GM23338 (cell line): ENCODE measurements at regions not wholly inside any gene's neighbourhood (a gene's known extent, or its start where the extent isn't known, plus 50 kb on each side); places are given as distances from the start of the nearest gene placed in this dataset.

Experiments used
- CREB1 ChIP-seq: fragments of 250-450 bp; sonication (Bioruptor Pico); IDR thresholded peaks from 2 replicates; pipeline ENCODE4 v1.5.0; 2020; ENCODE audit warnings: low read depth, mild to moderate bottlenecking, moderate library complexity
- CTCF ChIP-seq, 2 experiments: fragments of 200-600 bp in 1 of 2; sonication (generic) in 1 of 2; conservative IDR thresholded peaks; 2 replicates each; pipeline versions ENCODE4 v1.5.1 to v1.6.1; 2016 to 2017; ENCODE audit warnings: antibody characterized with exemption in 2 of 2, low read depth in 2 of 2, mild to moderate bottlenecking in 2 of 2, moderate library complexity in 1 of 2
- ETS1 ChIP-seq: IDR thresholded peaks from 2 replicates; pipeline ENCODE4 v1.6.1; 2016; ENCODE audit warnings: antibody characterized with exemption
- EZH2 ChIP-seq: fragments of 200-600 bp; sonication (generic); IDR thresholded peaks from one replicate; pipeline ENCODE4 v1.8.0; 2017; ENCODE audit warnings: antibody characterized with exemption, mild to moderate bottlenecking, low read depth; ENCODE audit not compliant: unreplicated experiment
- EZH2phosphoT487 ChIP-seq: fragments of 200-600 bp; sonication (generic); IDR thresholded peaks from one replicate; pipeline ENCODE4 v1.8.1; 2018; ENCODE audit warnings: antibody characterized with exemption; ENCODE audit not compliant: unreplicated experiment
- JUNB ChIP-seq: IDR thresholded peaks from one replicate; pipeline ENCODE4 v1.6.1; 2016; ENCODE audit warnings: antibody characterized with exemption; ENCODE audit not compliant: unreplicated experiment
- NANOG ChIP-seq: IDR thresholded peaks from 2 replicates; pipeline ENCODE4 v1.6.1; 2016; ENCODE audit warnings: antibody characterized with exemption, borderline replicate concordance
- POLR2AphosphoS5 ChIP-seq: IDR thresholded peaks from 2 replicates; pipeline ENCODE4 v1.6.1; 2016; ENCODE audit warnings: antibody characterized with exemption, low read depth
- REST ChIP-seq: IDR thresholded peaks from one replicate; pipeline ENCODE4 v1.6.1; 2018; ENCODE audit warnings: antibody characterized with exemption; ENCODE audit not compliant: unreplicated experiment
- STAT1 ChIP-seq: IDR thresholded peaks from one replicate; pipeline ENCODE4 v1.6.1; 2016; ENCODE audit warnings: antibody characterized with exemption; ENCODE audit not compliant: unreplicated experiment
- ZNF114 ChIP-seq: fragments of 250-450 bp; sonication (Bioruptor Pico); IDR thresholded peaks from 2 replicates; pipeline ENCODE4 v1.5.0; 2020; ENCODE audit warnings: mild to moderate bottlenecking, moderate library complexity
- ZNF331 ChIP-seq: fragments of 250-450 bp; sonication (Bioruptor Pico); IDR thresholded peaks from 2 replicates; pipeline ENCODE4 v1.5.0; 2020; ENCODE audit warnings: low read depth, mild to moderate bottlenecking, moderate library complexity

GRCh38 chr21:38743772-38744529 lies 61.8 kb upstream of the ETS2 start:
- TF ChIP-seq EZH2 = no peak
- no peak for TF ChIP-seq CTCF (conservative IDR thresholded peaks at IDR 0.05; ENCODE audit: low read depth in 2 of 2)
- no peak for TF ChIP-seq POLR2AphosphoS5
- no peak for TF ChIP-seq ETS1
- TF ChIP-seq CREB1 (CRISPR knock-in tag) = no peak
- no peak for TF ChIP-seq EZH2phosphoT487
- no peak for TF ChIP-seq REST
- no peak for TF ChIP-seq ZNF331
- no peak for TF ChIP-seq JUNB
- TF ChIP-seq NANOG = no peak
- TF ChIP-seq ZNF114 (CRISPR knock-in tag) = no peak
- TF ChIP-seq STAT1 = no peak
